Right hindlimb (tissue), 1 donor: ENCODE measurements at regions not wholly inside any gene's neighbourhood (a gene's known extent, or its start where the extent isn't known, plus 50 kb on each side); places are given as distances from the start of the nearest gene placed in this dataset.

Experiments used
- DNase-seq: peaks from one replicate; pipeline ENCODE4 v3.0.0-alpha.2; 2018

DNA sequence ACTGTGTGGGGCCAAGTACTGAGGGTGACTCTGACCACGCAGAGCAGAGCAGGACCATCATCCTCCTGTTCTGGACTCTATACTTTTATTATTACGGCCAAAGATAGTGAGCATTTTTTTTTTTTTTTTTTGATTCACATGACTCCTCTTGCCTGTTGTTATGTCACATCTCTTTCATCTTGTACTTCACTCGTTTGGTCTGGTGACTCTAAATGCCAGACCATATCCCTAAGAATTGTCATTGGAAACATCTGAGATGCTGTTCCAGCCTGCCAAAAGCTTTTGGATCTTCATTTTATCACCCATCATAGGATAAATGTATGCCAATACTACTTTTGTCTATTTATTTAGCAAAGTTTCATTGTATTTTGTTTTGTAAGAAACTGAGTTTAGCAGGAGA lies 168.2 kb upstream of the RAI14 start:
- no peak for DNase-seq

DNA sequence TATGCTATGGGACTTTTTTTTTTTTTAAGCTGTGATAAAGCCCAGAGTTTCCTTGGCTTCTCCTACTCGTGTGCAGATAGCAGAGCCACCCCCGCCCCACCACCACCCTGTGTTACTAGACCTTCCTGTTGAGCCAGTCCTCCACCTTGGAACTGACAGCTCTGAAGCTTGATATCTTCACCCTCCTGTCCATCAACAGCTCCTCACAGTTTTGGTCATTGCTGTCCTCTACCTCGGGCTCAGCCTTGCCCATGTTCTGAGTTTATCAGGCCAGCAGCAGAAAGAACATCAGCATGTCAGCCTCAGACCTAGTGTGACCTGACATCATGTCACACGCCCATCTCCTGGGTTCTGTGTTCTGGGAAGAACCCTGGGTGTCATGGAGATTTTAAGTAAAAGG lies 167.1 kb upstream of the RAI14 start:
- DNase-seq, result no peak

DNA sequence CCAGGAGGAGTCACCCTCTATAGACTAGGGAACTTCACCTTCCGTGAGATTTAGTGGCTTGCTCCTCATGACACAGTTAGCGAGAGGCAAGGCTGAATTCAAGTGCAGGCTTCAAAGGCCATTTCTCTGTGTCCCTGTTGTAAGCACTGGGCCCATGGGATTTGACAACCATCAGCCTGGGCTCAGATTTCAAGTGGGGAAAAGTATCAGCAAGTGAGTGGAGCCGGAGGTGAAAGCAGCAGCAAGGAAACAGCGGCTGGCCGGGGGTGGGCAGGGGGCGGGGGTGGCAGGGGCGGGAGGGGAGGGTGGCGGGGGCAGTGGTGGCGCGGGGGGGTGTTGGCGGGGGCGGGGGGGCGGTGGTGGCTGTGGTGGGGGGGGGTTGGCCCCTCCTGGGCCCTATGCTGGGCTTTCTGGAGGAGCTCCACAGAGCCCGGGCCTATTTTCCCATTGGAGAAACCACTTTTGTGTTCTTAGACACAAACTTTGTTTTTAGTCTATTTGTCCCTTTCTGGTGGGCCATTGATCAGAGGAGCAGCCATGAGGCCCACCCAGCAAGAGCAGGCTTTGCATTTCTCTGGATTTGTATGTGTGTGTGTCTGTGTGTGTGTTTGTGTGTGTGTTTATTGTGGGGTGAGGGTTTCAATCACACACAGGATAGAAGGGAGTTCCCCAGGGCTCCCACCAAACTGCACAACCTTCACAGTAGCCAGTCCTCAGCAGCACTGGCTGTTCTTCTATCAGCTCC lies 165.4 kb upstream of the RAI14 start:
- no peak for DNase-seq

DNA sequence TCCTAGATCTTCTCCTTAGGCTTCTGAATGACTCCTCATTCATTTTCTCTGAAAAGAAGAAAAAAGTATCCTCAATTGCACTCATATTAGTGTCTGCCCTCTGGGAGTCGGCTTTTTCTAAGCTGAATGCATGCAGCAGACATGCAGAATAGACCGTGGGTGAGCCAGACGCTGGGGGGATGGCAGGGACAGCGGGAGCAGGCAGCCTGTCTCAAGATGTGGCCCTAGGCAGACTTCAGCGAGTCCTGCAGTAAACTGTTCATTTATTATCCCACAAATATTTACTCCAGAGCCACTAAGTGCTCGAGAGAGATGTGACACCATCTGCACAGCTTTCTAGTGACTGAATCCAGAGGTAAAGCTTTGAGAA lies 164.9 kb upstream of the RAI14 start:
- DNase-seq, result no peak

DNA sequence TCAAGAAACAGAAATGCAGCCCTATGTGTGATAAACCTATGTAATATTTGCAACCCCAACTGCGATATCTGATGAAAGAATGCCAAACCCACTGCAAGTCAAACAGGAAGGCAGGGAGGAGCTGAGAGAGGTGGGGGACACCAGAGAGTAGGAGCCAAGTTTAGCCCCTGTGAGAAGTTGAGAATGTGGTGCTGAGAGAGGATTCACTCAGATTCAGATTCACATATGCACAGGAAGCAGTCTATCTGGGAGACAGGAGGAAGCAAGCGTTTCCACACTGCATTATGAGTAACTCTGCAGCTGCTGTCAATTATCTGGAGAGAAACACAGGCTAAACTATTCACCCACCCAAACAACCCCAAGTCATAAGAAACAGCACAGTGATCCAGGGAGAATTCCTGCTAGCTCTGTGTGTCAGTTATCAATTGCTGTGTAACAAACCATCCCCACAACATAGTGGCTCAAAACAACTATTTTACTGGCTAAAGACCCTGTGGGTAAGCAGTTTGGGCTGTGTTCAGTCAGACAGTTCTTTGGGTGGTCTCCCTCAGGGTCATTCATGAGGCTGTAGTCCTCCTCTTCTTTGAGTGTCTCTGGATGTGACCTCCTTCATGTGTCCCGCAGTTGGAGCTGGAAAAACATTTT lies 161.9 kb upstream of the RAI14 start:
- no peak for DNase-seq

DNA sequence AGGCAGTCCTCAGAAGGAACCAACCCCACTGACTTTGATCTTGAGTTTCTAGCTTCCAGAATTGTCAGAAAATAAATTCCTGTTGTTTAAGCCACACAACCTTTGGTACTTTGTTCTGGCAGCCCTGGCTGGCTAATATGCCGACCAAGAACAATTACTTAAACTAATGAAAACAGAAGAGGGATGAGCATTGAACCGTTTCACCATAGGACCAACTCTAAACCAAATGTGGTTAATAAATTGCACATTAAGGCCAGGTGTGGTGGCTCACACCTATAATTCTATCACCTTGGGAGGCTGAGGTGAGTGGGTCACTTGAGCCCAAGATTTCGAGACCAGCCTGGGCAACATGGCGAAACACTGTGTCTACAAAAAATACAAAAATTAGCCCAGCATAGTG lies 160.9 kb upstream of the RAI14 start:
- DNase-seq, result no peak

DNA sequence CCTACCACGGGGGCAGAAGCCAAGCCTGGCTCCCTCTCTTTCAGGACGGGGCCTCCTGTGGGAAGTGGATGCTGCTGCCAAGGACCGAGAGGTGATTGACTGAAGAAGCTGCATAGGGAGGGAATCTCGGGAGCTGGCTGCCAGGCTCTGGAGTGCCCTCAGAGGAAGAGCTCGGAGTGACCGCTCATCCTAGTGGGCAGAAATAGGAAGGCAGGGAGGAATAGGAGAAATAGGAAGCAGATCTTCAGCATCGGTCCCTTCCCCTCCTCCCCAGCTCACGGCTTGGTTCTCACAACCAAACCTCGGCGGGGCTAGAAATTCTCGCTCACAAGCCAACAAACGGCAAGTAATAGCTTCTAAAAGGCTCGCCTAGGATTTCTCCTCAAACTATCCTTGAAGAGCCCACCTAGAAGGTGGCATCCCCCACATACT lies 159.9 kb upstream of the RAI14 start:
- peak; percentile 45 for DNase-seq

DNA sequence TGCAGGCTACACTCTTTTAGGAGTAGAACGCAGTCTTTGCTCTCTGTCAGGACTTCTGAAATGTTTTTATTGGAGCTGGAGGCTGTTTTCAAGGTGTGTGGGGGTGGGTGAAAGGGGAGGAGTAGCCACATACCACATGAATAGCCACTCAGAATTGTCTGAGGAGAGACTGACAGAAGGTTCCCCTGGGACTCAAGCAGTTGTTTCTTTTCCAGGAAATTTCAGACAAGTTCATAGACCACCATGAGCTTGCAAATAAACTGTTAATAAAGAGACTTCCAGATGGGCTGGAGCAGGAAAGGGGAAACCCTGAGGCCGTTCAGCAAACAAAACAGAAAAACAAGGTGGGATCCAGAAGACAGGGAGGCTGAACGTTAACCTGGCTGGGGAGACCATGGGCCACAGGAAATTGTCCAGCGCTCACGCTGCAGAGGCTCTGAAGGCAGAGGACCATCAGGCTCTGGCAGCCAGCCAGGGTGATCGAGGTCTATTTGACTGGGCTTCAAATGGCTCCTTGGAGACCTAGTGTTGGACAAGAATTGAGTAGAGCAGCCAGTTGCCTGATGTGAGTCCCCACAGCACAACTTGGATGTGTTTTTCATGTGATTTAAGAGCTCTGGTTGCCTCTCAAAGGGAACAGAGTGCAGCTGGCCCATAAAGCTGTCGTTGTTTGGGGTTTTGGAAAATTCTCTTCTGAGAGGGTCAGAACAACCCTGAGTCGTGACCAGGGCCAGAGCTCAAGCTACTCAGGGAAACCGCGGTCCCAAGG lies 159.2 kb upstream of the RAI14 start:
- peak; percentile 92 for DNase-seq

DNA sequence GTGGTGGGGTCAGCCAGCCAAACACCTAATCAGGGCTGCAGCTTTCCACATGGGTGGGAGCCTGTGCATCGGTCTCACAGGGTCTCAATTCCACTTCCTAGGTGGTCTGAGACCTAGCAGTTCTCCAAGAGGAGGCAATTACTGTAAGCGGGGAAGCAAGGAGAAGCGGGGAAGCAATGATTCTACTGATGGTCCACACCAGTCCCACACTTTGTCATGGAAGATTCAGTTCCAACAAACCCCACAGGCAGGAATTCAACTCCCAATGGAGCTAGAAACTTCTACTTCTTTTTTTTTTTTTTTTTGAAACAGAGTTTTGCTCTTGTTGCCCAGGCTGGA lies 158.7 kb upstream of the RAI14 start:
- no peak for DNase-seq

DNA sequence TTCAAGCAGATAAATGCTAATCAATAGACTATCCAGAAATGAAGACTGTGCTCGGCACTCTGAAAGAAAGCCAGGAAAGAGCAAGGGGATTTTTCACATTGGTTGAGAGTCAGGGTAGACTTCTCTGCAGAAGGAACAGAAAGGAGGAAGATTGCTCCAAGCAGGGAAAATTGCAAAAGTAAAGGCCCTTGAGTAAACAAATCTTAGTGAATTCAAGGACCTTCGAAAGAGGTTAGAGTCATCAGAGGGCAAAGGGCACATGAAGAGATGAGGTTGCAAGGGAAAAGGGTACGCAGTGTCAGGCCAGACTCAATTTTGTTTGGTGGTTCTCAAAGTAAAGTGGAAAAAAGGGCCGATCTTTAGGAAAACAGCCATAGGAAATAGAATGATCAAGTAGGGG lies 157.6 kb upstream of the RAI14 start:
- no peak for DNase-seq

DNA sequence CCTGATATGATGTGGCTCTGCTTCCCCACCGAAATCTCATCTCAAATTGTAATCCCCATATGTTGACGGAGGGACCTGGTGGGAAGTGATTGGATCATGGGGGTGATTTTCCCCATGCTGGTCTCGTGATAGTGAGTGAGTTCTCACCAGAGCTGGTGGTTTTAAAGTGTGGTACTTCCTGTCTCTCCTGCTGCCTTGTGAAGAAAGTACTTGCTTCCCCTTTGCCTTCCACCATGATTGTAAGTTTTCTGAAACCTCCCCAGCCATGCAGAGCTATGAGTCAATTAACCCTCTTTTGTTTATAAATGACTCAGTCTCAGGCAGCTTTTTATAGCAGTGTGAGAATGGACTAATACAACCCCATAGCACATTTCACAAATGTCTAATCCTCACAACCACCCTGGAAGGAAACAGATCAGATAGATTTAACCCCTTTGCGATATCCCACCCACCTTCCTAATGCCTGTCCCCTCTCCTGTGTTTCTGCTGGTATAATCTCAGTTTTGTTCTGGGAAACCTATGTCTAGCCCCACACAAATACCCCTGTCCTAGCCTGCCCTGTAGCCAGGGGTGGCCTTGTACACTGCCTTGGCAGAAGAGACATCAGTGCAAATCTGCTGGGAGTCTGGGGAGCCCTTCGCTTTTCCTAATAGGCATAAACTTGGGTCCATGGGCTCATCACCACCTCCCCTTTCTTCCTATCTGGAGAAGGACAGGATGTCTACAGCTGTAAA lies 157.0 kb upstream of the RAI14 start:
- DNase-seq, result no peak

DNA sequence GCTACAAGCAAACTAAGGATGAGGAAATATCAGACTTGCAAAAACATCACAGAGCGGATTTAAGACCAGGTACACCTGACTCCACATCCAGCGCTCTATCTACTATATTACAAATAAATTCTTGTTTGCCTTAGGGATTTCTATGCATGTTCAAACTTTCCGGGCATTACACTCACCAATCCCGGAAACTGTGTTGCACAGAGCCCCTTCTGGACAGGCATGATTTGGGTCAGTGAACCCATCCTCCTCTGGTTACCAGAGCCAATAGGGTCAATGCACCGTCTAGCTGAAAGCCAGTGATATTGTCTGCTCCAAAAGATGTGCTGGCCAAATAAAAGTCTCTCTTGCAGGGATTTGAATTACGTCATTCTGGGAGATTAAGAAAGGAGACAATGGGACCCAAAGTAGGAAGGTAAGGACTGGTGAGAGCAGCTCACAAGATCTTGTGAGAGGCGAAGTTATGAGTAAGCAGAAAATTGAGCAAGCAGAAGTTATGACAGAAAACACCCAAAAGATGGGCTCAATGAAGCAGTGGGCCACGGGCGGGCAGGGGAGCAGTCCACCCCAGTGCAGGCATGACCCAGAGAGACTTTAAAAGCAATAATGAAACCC lies 155.8 kb upstream of the RAI14 start:
- no peak for DNase-seq

DNA sequence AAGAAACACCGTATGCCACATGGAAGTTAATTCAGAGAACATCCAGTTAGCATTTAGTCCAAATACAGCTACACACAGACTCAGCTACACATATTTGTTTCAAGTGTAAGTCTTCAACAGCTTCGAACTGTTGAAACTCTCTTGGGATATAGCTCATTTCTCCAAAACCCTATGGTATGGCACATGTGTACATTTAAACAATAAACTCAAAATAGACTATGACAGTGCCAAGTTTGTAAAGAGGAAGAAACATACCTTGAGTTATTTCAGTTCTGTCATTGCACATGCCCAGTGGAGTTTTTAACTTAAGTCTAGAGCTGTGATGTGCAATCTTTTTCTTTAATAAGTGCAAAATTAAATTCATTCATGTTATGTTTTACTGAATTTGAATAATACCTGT lies 155.1 kb upstream of the RAI14 start:
- DNase-seq, result no peak

DNA sequence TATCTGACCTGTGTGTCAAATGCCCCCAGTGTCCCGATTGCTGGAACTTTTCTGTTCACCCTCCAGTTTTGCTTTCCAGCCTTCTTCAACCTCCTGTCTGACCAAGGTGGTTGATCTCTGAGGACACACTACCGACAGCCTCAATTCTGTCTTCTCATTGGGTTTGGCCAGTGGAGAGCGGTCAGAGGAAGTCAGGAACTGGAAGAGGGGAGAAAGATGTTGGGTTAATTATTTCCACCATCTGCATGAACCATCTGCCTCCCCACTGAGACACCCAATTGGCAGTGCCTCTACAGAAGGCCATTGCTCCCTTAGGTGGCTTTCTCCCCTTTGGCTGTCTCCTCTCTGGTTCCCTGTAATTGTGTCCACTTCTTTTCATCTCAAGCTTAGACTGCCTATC lies 154.3 kb upstream of the RAI14 start:
- no peak for DNase-seq

DNA sequence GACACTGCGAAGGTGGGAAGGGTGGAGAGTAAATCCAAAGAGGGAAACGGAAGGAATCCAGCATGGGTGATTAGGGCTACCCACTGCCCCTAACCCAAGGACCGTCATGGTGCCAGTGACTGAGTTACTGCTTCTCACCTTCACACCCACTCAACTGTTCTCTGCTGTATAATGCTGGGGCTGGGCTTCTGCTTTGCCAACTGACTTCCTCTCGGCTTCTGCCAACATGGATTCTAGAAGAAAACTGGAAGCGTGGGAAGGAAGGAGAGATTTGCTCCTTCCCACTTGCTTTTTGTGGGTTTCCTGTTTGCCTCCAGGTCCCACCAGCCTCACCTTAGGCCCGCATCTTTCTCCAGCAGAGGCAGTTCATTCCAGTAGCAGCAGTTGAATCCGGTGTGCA lies 153.5 kb upstream of the RAI14 start:
- no peak for DNase-seq

DNA sequence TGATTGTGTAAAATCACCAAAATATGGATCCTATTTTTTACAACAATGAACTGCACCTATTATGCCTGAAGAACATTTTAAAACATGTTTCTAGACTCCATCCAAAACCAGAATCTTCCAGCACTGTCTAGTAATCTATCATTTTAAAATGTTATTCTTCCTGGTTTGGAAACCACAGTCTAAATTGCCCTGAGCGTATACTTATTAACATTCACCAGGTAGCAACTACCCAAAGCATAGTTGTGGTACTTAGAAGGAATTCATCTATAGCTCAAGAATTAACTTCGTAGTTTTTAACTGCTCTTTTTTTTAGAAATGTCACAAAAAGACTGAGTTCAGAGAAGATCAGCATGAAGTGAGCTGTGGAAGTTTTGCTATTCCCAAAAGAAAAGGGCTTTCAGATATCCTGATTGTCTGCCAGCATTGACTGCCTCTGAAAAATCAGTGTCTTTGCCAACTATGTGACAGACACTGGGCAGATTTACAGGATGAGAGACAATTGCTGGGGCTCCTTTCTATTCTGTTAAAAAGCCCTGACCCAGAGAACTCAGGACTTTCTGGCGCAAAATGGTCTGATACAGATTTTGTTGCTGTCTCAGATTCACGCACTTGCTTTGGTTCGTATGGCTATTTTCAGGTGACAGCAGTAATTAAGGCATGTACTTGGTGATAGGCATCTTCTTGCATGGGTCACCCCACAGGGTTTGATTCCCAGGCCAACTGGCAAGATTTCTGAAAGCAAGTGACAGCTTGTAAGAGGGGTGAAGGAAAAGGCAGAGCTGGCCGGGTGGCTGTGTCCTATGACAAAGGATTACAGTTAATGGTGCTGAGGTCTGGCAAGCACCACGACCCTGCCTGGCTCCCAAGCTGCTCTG lies 152.5 kb upstream of the RAI14 start:
- no peak for DNase-seq

DNA sequence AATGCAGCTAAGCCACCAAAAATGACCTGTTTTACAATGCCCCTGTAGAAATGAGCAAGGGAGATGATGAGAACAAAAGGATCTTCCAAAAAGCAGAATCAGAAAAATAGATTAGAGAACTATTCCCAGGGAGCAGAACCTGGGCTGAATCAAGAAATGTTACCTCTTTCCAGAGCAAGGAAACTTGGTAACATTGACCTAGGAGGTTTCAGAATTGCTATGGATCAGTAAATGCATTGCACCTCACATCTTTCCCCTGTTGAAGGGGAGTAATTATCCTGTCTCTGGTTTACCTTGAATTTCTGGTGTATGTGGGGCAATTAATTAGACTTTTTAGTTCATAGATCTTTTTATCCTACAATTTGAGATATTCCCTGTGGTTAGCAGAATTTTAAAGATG lies 151.2 kb upstream of the RAI14 start:
- DNase-seq, result no peak

DNA sequence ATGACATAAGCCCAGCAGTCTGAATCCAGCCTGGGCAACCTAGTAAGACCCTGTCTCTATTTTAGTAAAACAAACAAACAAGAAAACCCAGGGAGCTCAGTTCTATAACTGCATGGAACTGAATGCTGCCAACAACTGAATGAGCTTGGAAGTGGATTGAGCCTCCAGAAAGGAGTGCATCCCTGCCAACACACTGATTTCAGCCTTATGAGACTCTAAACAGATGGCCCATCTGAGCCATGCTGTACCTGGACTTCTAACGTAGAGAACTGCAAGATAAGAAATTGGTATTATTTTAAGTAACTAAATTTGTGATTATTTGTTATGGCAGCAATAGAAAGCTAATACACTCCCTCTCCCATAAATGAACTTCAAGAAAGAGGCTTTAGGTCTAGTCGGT lies 150.4 kb upstream of the RAI14 start:
- no peak for DNase-seq

DNA sequence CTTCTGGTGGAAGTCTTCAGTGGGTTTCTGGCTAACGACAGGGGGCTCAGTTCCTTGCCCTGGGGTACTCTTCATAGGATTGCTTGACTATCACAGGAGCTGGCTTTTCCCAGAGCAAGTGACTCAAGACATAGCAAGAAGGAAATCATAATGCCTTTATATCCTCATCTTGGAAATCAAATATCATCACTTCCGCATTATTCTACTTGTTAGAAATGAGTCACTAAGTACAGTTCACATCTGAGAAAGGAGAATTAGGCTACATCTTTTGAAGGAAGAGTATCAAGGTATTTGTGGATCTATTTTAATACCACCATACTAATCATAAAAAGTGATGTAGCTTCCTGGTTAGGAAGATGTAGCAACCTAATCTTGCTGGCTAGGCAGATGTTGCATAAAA lies 148.2 kb upstream of the RAI14 start:
- DNase-seq, result no peak

DNA sequence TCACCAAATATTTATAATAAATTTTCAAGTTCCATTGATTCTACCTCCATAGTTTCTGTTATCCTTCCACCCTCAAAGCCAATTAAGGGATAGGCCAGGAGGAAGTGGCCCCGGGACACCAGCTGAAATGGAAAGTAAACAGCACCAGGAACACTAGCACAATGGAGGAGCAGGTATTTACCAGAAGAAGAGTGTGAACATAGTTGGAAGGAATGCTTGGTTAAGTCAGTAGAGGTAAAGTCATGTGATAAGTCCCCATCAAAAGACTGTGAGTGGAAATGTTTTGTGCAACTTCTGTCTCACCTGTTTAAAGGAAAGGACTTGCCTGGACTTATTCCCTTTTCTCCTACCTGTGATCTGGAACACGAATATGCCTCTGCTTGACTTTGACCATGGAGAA lies 146.7 kb upstream of the RAI14 start:
- DNase-seq, result no peak

DNA sequence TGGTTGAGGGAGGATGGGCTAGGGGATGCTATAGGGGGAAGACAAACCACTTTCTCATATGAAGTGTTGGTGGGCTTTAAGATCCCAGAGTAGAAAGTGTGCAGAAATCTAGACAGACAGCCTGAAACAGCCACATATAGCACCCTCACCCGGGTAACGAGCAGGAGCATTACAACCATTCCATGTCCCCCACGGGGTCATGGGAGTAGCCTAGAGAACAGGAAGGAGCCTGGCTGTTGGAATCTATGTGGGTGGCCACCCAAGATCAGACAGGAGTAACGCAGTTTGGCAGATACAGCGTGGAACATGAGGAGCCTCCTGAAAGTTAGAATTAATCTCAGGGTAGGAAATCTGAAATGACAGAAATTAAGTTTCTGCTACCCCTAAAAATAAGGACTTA lies 146.1 kb upstream of the RAI14 start:
- no peak for DNase-seq

DNA sequence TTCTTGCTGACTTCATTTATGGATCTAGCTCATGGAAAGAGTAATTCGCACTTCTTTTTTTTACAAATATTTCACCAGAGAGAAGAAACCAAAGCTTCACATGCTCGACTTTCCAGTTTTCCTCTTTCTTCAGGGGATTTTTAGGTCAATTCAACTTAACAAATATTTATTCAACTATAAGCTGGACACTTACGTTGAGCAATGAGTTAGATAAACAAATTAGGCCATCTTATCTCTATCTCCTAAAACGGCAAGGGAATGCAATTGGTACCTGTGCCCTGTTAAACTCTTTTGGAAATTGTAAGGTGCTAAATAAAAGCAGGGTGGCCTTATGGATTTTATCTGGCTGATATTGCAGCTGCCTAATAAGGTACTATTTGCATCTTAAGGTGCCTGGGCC lies 145.1 kb upstream of the RAI14 start:
- no peak for DNase-seq
